Osteocyte (in vitro differentiated cells): ENCODE measurements at regions not wholly inside any gene's neighbourhood (a gene's known extent, or its start where the extent isn't known, plus 50 kb on each side); places are given as distances from the start of the nearest gene placed in this dataset.

ENCODE experiments used
- DNase-seq: peaks from one replicate; pipeline ENCODE4 v3.0.0; 2021; ENCODE audit warnings: mixed read lengths; ENCODE audit not compliant: unreplicated experiment; ENCODE audit errors: extremely low spot score
- H3K27ac Mint-ChIP-seq: one replicate; pipeline ENCODE4 v1.8.0; 2021; ENCODE audit warnings: mild to moderate bottlenecking, mixed read lengths; ENCODE audit not compliant: unreplicated experiment
- H3K27me3 Mint-ChIP-seq: one replicate; pipeline ENCODE4 v1.8.0; 2021; ENCODE audit warnings: mixed read lengths; ENCODE audit not compliant: unreplicated experiment
- H3K36me3 Mint-ChIP-seq: one replicate; pipeline ENCODE4 v1.8.0; 2021; ENCODE audit warnings: mixed read lengths; ENCODE audit not compliant: unreplicated experiment
- H3K4me1 Mint-ChIP-seq: one replicate; pipeline ENCODE4 v1.8.0; 2021; ENCODE audit warnings: mixed read lengths; ENCODE audit not compliant: unreplicated experiment
- H3K4me3 Mint-ChIP-seq: one replicate; pipeline ENCODE4 v1.8.0; 2021; ENCODE audit warnings: mild to moderate bottlenecking, moderate library complexity, mixed read lengths; ENCODE audit not compliant: unreplicated experiment
- H3K9me3 Mint-ChIP-seq: one replicate; pipeline ENCODE4 v1.8.0; 2021; ENCODE audit warnings: mixed read lengths; ENCODE audit not compliant: unreplicated experiment
- TF ChIP-seq, protein P1 (sequence below): fragments of 200-600 bp; sonication (generic); IDR thresholded peaks from 2 replicates; pipeline ENCODE4 v1.5.0; 2021; ENCODE audit warnings: antibody characterized with exemption, mild to moderate bottlenecking, moderate library complexity

DNA sequence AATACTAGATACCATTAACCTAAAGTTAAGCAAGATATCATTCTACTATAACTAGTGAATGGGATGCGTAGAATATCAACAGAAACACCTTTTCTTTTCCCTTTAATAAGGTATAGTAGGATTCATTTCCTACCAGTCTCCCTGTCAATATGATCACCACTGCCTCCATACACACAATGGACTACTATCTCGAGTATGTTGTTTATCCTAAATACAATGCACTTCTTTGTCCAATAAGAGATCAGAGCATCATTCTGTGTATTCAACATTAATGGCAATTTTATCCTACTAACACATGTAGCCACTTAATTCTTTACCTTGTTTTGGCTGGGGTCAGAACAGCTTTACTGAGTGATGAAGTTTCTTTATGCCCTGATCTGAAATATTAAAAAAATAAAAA, 276.3 kb downstream of the TFEC start:
- no peak for DNase-seq
- Mint-ChIP-seq H3K27ac (no peak overlapping the region), H3K36me3 (no peaks in the 10 kb centered on the region), H3K4me1 (no peaks in the 10 kb centered on the region), H3K27me3 (no peaks in the 10 kb centered on the region), H3K9me3 (no peaks in the 10 kb centered on the region), H3K4me3 (no peak overlapping the region)
- TF ChIP-seq, protein P1, sequence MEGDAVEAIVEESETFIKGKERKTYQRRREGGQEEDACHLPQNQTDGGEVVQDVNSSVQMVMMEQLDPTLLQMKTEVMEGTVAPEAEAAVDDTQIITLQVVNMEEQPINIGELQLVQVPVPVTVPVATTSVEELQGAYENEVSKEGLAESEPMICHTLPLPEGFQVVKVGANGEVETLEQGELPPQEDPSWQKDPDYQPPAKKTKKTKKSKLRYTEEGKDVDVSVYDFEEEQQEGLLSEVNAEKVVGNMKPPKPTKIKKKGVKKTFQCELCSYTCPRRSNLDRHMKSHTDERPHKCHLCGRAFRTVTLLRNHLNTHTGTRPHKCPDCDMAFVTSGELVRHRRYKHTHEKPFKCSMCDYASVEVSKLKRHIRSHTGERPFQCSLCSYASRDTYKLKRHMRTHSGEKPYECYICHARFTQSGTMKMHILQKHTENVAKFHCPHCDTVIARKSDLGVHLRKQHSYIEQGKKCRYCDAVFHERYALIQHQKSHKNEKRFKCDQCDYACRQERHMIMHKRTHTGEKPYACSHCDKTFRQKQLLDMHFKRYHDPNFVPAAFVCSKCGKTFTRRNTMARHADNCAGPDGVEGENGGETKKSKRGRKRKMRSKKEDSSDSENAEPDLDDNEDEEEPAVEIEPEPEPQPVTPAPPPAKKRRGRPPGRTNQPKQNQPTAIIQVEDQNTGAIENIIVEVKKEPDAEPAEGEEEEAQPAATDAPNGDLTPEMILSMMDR: no peak

DNA sequence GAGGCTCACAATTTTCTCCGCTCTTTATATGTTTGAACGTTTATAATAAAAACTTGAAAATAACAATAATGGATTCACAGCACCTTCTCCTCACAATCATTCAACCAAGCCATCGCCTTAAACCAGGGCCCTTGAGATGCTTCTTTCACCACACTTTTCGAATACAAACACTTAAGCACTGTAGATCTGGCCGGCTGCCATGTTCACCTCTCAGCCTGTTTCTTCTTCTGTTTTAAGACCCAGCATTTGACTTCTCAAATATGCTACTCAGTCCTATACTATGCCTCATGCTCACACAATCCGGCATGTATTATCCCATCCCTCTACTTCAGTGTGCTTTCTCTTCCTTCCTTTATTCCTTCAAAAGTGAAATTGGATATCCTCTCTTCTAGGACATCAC, 280.6 kb downstream of the TFEC start:
- peaks cover 5% of the 10 kb centered on the region for H3K4me1 Mint-ChIP-seq
- no peak overlapping the region for H3K27ac Mint-ChIP-seq
- DNase-seq: no peak

DNA sequence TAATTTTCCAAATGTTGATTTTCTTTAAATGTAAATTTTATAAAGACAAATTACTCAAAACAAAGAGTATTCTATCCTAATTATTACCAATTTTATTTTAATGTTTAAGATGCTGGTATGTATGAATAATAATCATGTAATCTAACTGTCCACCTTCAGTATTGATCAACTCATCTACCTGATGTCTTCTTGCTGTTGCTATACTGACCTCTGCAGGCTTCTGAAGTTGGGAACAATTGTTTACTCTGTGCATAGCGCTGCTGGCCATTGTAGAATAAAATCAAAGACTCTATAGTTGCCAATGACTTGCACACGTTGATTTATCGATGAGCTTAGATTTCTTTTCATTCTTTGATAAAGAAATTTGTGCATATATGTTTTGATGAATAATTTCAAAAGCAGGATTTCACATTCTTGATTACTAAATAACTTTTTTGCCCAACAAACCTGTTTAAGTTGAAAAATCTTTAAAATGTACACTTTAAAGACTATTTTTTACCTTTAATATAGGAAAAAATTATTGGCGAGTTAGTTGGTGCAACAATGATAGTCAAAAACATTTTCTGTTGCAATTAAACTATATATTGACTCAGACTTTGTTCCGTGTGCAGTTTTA, 282.3 kb downstream of the TFEC start:
- Mint-ChIP-seq H3K27me3 (no peaks in the 10 kb centered on the region), H3K4me3 (no peak overlapping the region), H3K36me3 (no peaks in the 10 kb centered on the region), H3K9me3 (no peaks in the 10 kb centered on the region), H3K27ac (no peak overlapping the region), H3K4me1 (peaks cover 5% of the 10 kb centered on the region)
- TF ChIP-seq, protein P1: peak; percentile 55
- DNase-seq: no peak

More for the DNA sequence above, 280.6 kb downstream of the TFEC start:
- Mint-ChIP-seq H3K4me3 (no peak overlapping the region), H3K9me3 (no peaks in the 10 kb centered on the region), H3K27me3 (no peaks in the 10 kb centered on the region), H3K36me3 (no peaks in the 10 kb centered on the region)
- TF ChIP-seq, protein P1: no peak

DNA sequence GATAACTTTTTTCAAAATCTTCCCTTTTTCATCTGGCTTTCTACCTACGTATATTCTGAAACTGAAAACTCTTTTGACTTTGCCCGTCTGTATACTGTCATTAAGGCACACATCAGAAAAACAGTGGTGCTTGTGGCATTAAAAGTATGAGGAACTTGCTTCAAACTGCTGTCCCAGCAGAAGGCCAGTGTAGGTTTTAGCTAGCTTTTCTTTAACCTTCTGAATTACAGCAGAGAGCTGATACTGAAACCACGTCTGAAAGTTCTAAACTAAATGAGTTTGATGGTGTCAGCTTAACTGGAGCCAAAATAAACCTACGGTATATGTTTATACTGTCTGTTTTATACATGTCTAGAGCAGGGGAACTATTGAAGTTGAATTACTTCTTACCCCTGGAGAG, 283.4 kb downstream of the TFEC start:
- H3K9me3 Mint-ChIP-seq: no peaks in the 10 kb centered on the region
- no peak for DNase-seq
- peaks cover 5% of the 10 kb centered on the region for H3K4me1 Mint-ChIP-seq
- TF ChIP-seq, protein P1: no peak
- H3K27me3 Mint-ChIP-seq: no peaks in the 10 kb centered on the region
- no peaks in the 10 kb centered on the region for H3K36me3 Mint-ChIP-seq
- H3K4me3 Mint-ChIP-seq: no peak overlapping the region
- H3K27ac Mint-ChIP-seq: peak overlapping the region; percentile 38

DNA sequence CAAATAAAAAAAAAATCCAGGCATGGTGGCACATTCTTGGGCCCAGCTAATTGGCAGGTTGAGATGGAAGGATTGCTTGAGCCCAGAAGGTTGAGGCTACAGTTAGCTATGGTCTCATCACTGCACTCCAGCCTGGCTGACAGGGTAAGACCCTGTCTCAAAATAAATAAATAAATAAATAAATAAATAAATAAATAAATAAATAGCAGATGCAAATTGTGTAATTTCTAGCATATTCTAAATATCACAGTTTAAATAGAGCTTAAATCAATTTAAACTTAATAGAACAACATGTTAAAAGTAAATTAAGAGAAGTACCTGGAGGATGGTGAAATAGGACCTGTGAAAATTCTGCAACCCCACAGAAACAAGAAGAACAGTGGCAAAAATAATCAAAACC, 290.5 kb downstream of the TFEC start:
- TF ChIP-seq, protein P1: no peak
- DNase-seq: no peak
- Mint-ChIP-seq H3K9me3 (no peaks in the 10 kb centered on the region), H3K4me1 (peaks cover 4% of the 10 kb centered on the region), H3K27ac (no peak overlapping the region), H3K36me3 (no peaks in the 10 kb centered on the region), H3K4me3 (no peak overlapping the region), H3K27me3 (no peaks in the 10 kb centered on the region)
